ENCODE measurements at regions not wholly inside any gene's neighbourhood (a gene's known extent, or its start where the extent isn't known, plus 50 kb on each side); places are given as distances from the start of the nearest gene placed in this dataset.

DNA sequence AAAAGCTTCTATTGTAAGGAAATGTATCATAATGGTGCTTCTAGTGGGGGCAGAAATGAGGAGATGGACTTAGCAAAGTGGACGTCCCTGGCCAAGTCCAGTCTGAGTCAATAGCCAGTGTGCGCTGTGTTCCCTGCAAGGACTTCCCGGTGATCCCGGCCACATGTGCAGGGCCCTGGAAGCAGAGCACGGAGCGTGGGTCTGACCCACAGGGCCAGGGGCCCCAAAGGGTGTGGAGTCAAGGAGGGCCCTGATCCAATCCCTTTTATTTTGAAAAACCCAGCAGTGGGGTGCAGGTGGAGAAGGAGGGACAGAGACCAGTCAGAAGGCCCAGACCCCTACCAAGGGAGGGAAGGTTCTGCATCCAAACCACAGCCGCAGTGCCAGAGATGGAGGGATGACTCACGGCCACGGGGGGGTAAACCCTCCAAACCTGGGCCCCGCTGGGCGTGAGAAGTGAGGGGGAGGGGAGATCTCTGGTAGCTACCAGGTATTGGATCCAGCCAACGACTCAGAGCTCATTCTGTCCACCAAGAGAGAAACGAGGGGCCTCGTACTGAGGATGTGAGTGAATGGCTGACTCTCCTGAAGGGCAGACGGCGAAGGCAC, 57.2 kb upstream of the VIPR2 start:
- Histone ChIP-seq H3K9me3 (no peaks in the 10 kb centered on the region), H3K4me3 (no peak overlapping the region), H3K36me3 (ENCODE audit: low read depth) (no peaks in the 10 kb centered on the region), H3K4me1 (ENCODE audit: low read depth) (no peaks in the 10 kb centered on the region)
- ATAC-seq (no peak), DNase-seq (no peak)
- intact Hi-C loops (cut with DNase I, micrococcal nuclease), result no loop called here
- TF ChIP-seq, protein P1, sequence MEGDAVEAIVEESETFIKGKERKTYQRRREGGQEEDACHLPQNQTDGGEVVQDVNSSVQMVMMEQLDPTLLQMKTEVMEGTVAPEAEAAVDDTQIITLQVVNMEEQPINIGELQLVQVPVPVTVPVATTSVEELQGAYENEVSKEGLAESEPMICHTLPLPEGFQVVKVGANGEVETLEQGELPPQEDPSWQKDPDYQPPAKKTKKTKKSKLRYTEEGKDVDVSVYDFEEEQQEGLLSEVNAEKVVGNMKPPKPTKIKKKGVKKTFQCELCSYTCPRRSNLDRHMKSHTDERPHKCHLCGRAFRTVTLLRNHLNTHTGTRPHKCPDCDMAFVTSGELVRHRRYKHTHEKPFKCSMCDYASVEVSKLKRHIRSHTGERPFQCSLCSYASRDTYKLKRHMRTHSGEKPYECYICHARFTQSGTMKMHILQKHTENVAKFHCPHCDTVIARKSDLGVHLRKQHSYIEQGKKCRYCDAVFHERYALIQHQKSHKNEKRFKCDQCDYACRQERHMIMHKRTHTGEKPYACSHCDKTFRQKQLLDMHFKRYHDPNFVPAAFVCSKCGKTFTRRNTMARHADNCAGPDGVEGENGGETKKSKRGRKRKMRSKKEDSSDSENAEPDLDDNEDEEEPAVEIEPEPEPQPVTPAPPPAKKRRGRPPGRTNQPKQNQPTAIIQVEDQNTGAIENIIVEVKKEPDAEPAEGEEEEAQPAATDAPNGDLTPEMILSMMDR (IDR thresholded peaks at IDR 0.05), result no peak

DNA sequence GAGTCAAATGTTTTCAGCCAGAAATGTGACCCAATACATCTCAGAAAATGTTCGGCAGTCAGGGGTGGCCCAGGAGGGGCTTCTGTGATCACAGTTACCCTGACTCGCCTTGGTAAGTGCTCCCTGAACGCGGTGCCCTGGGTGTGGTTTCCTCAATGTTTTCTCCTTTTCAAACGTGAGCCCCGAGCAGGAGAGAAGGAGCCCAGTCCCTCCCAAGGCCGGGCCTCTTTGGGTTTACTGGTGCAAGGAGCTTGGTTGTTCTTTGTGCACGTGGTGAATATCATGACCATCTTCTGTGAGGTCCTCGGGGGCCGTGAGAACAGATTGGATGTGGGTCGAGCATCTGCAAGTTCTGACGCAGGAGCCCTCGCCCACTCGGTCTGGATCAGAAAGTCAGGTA, 55.8 kb upstream of the VIPR2 start:
- Histone ChIP-seq H3K9me3 (no peaks in the 10 kb centered on the region), H3K4me3 (no peak overlapping the region), H3K4me1 (ENCODE audit: low read depth) (no peaks in the 10 kb centered on the region), H3K36me3 (ENCODE audit: low read depth) (no peaks in the 10 kb centered on the region)
- TF ChIP-seq, protein P1 (IDR thresholded peaks at IDR 0.05), result no peak
- intact Hi-C loops (cut with DNase I, micrococcal nuclease), result no loop called here
- DNase-seq (no peak), ATAC-seq (no peak)

DNA sequence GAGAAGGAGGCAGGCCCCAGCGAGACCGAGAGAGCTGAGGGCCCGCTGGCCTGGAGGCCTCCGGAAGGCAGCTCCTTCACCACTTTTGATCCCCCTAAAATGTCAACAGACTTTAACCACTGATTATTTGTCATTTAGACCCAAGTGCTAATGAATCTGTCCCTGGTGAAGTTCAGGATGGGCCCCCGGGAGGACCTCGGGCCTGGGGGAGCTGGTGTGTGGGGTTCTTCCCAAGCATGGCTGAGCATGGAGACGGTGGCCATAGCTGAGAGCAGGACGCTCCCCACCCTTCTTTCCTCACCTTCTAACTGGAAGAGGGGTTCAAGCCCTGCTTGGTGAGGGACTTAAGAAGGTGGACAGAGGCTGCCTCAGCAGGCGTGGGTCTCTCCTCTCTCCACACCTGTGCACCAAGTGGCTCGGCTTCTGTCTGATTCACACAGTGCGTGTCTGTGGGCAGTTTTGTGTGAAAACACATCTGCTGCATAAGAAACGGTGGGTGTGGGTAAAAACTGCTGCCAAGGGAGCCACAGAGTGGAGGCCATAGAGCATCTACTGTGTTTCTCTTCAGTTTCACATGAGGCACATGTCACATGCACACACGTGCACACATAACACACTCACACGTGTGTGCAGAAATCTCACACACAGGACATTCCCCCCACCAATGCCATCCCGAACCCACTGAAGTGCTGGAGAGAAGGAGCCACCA, 53.5 kb upstream of the VIPR2 start:
- Histone ChIP-seq H3K36me3 (ENCODE audit: low read depth) (no peaks in the 10 kb centered on the region), H3K4me1 (ENCODE audit: low read depth) (no peaks in the 10 kb centered on the region), H3K9me3 (no peaks in the 10 kb centered on the region), H3K4me3 (no peak overlapping the region)
- DNase-seq (no peak), ATAC-seq (no peak)
- intact Hi-C loops (cut with DNase I, micrococcal nuclease), result no loop called here
- TF ChIP-seq, protein P1 (IDR thresholded peaks at IDR 0.05), result no peak

DNA sequence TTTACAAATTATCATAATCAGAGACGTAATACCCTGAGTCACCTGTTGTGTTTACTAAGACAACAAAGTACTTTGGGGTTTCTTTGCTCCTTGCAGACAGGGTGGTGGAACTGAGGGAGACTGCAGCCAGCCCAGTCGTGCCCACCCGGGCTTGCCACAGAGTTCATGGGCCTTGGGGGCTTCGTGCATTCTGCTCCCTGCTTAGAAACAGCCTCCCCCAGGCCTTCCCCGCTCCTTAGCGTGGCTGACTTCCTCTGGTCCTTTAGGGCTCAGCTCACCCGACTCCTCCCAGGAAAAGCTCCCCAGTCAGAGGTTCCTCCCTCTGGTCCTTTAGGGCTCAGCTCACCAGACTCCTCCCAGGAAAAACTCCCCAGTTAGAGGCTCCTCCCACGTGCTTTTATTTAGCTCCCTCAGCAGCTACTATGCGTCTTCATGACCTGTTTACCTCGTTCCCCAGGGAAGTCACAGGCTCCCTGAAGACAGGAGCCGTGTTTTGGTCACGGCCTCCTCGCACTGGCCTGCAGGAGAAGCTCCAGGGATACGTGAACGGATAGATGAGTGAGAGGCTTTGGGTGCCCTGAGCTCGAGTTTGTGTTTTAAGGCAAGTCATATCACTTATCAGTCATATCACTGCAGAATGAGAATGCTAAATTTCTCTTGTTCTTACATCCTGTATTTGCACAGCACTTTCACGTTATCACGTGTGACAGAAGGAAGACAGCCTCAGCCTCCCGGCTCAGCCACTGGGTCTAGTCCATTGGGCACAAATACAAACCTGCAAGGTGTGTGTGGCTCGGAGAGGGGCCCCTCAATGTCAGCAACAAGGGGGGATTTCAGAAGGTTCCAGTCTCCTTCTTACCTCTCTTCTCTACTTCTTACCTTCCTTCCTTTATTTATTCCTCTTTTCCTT, 52.7 kb upstream of the VIPR2 start:
- Histone ChIP-seq H3K4me3 (no peak overlapping the region), H3K9me3 (no peaks in the 10 kb centered on the region), H3K36me3 (ENCODE audit: low read depth) (no peaks in the 10 kb centered on the region), H3K4me1 (ENCODE audit: low read depth) (no peaks in the 10 kb centered on the region)
- peak in 1 of 3 donors; percentile 17 for DNase-seq
- TF ChIP-seq, protein P1 (IDR thresholded peaks at IDR 0.05), result no peak
- intact Hi-C loops (cut with DNase I, micrococcal nuclease), result no loop called here
- ATAC-seq, result peak; percentile 66

DNA sequence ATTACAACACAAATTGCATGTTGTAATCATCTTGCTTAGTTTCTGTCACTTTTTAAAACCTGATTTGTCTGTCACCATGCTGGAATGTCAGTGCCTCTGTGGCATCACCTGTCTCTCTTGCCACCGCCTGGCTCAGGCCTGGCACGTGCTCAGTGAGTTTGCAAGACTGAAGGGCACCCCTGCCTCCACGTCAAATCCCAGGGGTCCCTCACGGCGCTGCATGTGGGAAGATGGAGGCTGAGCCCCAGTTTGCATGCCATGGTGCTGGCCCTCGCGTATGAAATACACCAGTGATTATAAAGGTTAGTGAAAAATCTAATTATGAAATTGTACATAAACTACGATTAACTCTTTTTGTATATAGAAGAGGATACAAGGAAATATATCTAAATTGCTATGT, 51.9 kb upstream of the VIPR2 start:
- intact Hi-C loops (cut with DNase I, micrococcal nuclease), result no loop called here
- Histone ChIP-seq H3K36me3 (ENCODE audit: low read depth) (no peaks in the 10 kb centered on the region), H3K9me3 (no peaks in the 10 kb centered on the region), H3K4me3 (no peak overlapping the region), H3K4me1 (ENCODE audit: low read depth) (no peaks in the 10 kb centered on the region)
- ATAC-seq (no peak), DNase-seq (no peak)
- TF ChIP-seq, protein P1 (IDR thresholded peaks at IDR 0.05), result no peak

Data from mucosa of descending colon (tissue), 3 donors.